Dermis microvascular lymphatic vessel endothelial cell (primary cell): ENCODE measurements at regions not wholly inside any gene's neighbourhood (a gene's known extent, or its start where the extent isn't known, plus 50 kb on each side); places are given as distances from the start of the nearest gene placed in this dataset.

ENCODE experiments used
- DNase-seq, 2 donors: peaks; one replicate each; pipeline versions ENCODE4 v3.0.0 to v3.0.0-alpha.2; 2010; ENCODE audit warnings: low read depth in 2 of 2

DNA sequence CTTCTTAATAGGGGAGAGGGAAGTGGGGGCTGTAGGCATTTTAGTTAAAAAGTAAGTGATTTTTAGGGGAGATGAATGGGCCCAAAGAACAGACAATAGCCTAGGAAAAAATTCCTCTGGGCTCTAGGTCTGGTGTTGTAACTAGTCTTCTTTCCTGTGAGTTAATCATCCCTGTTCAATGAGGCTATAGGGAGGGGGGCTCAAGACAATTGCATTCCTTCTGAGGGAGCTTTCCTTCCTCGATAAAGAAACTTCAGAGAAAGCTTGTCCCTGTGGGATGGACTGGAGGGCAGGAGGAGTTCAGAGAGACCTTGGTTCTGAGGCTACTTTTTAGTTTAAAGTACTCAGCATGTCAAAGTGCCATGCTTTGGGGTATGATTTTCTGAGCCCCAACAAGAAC is 127.2 kb downstream of the BBS10 start:
- DNase-seq = peak in 1 of 2 donors; percentile 7

DNA sequence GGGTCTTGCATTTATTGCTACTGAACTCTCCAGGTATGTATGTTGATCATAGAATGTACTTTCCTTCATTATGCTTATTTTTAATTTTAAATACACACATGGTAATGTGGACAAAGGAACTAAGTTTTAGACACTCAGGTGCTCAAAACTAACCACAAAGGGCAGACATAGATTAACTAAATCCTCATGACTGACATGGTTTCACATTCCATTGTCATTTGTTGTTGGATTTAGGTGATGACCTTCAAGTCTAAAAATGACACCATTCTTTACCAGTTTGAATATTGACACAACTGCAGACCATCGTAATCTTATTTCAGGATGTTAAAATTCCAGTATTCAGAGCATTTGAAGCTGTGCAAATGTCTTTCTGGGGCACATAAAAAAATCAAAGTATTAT is 128.4 kb downstream of the BBS10 start:
- DNase-seq = peak; percentile 5 to 35

- no peak for DNase-seq
Observed at GRCh38 chr12:76216585-76217472, 131.4 kb downstream of the BBS10 start.

GRCh38 chr12:76208129-76208528 is 123.6 kb upstream of the NAP1L1 start:
- no peak for DNase-seq

- DNase-seq = no peak
Observed at GRCh38 chr12:76206677-76207072, 122.2 kb upstream of the NAP1L1 start.

GRCh38 chr12:76206039-76206676 is 121.7 kb upstream of the NAP1L1 start:
- no peak for DNase-seq

GRCh38 chr12:76202621-76203020 is 118.1 kb upstream of the NAP1L1 start:
- DNase-seq = no peak

DNA sequence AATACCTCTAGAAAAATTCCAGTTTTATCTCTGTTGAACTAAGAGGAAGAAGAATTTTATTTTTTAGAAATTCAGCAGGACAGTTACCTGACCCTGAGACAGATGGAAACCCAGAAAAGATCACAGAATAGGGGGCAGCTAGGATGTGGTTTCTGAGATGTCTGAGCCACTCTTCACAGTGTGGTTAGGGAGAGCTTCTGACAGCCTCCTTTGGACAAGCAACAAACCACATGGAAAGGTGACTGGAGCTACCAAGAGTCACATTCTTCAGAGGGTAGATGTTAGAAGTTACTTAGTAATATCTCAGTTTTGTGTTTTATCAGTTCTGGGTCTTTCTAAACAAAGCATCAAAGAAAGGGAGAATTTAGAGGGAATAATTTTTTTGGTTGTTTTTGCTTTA is 117.3 kb upstream of the NAP1L1 start:
- no peak for DNase-seq

DNA sequence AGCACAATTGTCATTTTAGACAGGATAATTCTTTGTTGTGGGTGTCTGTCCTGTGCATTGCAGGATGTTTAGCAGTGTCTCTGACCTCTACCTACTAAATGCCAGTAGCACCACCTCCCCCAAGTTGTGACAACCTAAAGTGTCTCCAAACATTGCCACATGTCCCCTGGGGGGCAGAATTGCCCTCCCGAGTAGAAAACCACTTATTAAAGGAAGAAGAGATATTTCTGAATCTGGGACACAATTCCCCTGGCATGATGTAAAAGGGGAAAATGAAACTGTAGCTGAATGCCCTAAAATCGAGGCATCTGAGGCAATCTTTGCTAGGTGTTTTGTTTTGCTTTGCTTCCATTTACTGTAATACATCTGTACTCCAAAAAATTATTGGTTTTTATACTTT is 116.8 kb upstream of the NAP1L1 start:
- DNase-seq = peak in 1 of 2 donors; percentile 16

DNA sequence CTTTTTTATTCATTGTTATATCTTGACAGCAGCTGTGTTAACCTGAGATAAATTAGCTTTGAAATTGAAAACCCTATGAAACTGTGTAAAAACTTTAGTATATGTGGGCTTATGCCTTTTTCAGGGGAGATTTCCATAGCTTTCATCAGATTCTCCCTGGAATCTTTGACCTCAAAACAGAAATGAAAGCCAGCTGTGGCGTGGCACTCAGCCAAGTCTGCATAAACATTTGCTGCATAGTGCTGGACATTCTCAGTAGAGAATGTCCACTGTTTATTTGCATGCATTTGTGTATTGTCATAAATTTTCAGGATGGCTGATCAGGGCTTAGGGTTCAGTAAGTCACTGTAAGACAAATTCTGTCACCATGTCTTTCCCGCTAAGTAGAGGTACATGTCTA is 115.3 kb upstream of the NAP1L1 start:
- peak in 1 of 2 donors; percentile 44 for DNase-seq

DNA sequence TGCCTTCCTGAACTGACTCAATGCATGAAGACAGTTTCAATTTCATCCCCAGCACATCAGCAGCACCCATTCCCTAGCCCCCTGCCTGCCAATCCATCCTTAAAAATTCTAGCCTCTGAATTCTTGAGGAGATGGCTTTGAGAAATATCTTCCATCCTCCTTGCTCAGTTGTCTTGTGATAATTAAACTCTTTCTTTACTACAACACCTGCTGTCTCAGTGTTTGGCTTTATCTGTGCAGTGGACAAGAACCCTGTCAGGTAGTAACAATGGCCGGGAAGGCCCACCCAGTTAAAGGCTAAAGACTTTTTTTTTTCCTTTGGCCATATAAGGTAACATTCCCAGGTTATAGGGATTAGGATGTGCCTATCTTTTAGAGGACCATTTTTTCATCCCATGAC is 114.4 kb upstream of the NAP1L1 start:
- no peak for DNase-seq

GRCh38 chr12:76197283-76197682 is 112.8 kb upstream of the NAP1L1 start:
- DNase-seq = no peak

DNA sequence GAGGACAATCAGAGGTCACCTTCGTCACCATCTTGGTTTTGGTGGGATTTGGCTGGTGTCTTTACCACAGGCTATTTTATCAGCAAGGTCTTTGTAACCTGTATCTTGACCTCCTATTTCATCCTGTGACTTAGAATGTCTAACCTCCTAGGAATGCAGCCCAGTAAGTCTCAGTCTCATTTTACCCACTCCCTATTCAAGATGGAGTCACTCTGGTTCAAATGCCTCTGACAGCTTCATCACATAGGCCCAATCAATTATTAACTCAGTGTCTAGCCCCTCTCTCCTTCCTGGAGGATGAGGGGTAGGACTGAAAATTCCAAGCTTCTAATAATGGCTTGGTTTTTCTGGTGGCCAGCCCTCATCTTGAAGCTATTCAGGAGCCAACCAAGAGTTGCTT is 111.4 kb upstream of the NAP1L1 start:
- no peak for DNase-seq

DNA sequence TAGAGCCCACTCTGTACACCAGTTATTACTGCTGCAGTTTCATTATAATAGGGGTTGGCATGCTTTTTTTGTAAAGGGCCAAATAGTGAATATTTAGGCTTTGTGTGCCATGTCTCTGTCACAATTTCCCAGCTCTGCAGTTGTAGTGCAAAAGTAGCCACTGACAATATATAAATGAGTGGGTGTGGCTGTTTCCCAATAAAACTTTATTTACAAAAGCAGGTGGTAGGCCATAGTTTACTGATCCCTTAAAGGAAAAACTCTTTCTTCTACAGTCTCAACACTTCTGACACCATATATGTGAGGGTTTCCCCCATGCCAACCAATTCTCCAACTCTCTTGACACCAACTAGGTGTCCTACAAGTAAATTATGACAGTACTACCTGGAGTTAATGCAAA is 110.2 kb upstream of the NAP1L1 start:
- no peak for DNase-seq

GRCh38 chr12:76193961-76194360 is 109.5 kb upstream of the NAP1L1 start:
- no peak for DNase-seq

GRCh38 chr12:76192416-76192815 is 107.9 kb upstream of the NAP1L1 start:
- no peak for DNase-seq

DNA sequence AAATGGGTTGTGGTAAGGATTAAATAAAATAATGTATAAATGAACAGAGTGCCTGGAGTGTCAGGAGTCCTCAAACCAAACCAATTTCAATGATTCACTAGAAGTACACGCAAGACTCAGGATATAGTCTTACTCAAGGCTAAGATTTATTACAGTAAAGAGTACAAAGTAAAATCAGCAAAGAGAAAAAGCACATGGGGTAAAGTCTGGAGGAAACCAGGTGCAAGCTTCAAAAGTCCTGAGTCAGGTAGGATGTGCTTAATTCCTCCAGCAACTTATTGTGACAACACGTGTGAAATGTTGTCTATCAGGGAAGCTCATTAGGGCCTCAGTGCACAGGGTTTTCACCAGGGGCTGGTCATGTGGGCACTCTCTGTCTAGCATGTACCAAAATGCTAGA is 105.8 kb upstream of the NAP1L1 start:
- DNase-seq = no peak

DNA sequence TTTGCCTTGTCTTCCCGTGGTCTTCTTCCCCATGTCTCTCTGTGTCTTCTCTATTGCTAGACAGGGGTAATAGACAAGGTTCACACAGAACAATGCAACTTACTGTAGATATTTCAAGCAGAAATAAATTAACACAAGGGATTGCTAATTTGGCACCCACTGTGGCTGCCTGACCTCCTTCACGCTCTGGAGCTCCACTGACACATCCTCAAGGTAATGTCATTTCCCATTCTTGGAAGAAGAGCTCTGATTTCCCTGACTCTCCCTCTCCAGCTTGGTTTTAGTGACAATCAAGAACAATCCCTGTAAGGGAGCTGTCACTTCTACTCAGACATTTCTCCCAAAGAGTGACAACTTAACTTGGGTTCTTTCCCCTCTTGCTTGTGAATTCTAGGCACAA is 105.4 kb upstream of the NAP1L1 start:
- no peak for DNase-seq

- DNase-seq = no peak
Observed at GRCh38 chr12:76187177-76187576, 102.7 kb upstream of the NAP1L1 start.

DNA sequence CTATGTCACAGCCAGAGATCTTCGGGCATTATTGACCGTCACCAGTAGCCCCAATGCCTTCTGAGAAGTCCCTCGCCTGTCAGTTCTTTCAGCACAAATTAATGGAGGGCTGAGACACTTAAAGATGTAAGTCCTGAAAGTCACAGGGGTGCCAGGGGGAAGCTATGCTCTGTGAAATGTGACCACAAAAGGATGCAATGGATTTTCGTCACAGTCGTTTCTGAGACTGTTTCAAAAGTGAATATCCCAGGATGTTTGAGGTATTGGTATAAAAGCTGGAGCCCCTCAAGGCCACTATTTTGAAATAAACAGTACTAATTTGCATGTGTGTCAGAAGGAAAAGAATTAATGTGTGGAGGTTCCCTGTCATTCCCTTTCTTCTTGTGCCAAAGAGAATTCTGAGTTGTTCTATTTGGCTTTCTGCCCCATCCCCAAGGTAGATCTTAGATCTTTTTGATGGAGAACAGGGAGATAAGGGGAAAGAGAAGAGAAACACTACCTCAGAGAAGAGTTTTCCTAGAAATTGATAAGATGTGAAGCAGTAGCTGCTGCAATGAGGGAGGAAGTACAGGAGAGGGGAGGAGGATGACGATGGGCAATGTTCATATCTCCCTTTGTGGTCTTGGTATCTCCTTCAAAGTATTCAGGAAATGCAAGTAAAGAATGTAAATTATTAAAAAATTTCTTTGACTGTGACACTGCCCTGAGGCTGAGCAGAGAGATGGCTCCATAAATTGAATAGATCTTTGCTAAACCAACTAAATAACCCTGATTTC is 101.8 kb upstream of the NAP1L1 start:
- DNase-seq = no peak

GRCh38 chr12:76183459-76184186 is 99.1 kb upstream of the NAP1L1 start:
- peak; percentile 65 to 96 for DNase-seq
